ENCODE measurements at regions not wholly inside any gene's neighbourhood (a gene's known extent, or its start where the extent isn't known, plus 50 kb on each side); places are given as distances from the start of the nearest gene placed in this dataset.

DNA sequence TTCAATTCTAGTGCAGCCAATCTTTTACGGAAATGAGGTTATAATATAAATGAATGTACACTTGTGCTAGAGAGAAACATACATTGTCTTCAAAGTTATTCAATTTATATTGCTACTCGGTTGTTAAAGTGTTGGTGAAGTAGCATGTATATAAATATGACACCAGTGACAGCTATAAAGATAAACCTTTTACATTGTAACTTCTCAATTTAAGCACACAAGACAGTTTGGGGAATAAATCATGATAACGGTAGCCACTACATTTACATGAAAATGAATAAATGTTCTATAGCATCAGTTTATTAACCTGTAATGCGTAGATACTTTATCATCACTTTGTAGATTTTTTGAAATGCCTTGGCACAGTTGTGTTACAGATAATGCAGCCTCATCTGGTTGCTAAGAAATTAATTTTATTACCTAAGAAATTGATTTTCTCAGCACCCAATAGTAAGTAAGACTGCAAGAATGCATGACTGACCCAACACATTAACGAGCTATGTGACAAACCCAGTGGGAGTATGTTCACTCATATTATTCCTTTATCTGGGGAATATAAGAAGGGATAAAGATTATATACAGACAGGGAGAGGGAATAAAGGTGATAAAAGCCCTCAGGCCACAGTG lies 283.9 kb upstream of the NPVF start:
- no peak for DNase-seq (ENCODE audit: low read depth in 2 of 2)

DNA sequence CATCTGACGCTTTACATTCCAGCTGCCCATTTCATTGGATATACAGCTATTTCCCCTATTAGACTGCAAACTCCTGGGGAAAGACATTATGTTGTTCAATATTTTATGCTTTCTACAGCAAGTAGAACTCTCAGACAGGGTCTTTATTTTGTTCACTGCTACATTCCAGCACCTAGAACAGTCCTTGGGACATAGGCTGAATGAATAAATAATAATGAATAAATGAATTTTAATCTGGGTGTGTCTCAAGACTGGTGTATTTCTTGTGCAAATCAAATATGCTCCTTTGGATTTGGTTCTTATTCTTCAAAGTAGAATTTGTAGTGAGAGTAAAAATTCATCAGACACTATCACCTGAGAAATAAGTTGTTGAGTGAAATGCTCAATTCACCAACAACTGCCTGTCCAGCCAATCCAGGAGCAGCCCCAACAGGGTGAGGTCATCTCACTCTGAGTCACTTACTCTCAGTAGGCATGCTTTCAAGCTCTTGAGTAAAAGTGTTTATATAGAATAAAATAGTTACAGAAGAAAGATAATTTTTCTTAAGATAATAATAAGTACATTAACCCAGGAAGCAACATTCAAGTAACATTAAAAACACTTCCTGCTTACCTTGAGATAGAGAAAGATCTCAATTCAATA lies 287.5 kb upstream of the NPVF start:
- DNase-seq (ENCODE audit: low read depth in 2 of 2), result no peak

DNA sequence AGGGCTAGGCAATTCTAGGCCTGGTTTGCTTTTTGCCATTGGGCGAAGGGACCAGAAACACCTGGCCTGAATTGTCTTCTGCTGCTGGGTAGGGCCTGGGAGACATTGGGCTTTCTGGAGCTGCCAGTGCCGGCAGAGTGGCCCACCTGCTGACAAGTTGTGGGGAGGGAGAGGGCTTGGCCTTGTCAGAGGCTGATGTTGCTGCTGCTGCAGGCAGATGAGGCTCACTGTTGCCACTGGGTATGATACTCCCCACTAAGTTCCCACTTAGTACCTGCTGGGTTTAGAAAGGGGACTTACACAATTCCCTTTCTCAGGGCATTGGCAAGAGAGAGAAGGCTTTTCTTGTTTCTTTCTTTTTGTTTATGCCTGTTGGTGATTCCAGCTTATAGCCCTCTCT lies 289.6 kb upstream of the NPVF start:
- DNase-seq (ENCODE audit: low read depth in 2 of 2), result no peak

DNA sequence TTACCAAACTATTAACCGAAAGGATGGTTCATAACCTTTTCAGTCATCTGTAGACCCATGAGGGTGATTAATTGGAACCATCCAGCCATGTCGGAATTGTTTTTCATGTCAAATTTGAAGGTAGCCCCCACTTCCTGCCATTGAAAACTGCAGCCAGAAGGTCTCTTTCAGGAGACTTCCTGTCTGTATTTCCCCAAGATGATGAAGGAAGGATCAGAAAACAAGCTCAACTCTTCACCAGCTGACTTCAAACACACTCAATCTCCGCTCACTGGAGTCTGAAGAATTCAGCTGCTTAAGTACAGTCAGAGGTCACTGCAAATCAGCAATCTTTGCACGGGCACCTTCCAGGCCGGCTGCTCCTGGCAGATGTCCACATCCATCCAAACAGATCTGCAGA lies 291.7 kb upstream of the NPVF start:
- DNase-seq (ENCODE audit: low read depth in 2 of 2), result no peak

DNA sequence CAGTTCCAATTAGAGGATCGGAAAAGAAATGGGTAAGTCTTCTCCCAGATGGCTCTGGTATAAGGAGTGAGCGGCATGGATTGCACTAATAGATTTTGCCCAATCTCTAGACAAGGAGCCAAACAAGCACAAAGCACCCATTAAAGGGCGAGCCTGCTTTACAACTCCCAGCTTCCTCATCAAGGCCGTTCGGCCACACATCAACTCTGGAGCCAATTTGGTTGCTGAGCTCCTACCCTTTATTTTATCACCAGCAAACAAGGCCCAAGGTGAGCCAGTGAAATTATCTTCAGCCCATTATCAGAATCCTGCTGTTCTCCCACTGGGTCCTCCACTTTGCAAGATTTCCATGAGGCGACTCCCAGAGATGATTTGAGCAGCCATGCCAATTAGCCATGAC lies 292.2 kb upstream of the NPVF start:
- no peak for DNase-seq (ENCODE audit: low read depth in 2 of 2)

DNA sequence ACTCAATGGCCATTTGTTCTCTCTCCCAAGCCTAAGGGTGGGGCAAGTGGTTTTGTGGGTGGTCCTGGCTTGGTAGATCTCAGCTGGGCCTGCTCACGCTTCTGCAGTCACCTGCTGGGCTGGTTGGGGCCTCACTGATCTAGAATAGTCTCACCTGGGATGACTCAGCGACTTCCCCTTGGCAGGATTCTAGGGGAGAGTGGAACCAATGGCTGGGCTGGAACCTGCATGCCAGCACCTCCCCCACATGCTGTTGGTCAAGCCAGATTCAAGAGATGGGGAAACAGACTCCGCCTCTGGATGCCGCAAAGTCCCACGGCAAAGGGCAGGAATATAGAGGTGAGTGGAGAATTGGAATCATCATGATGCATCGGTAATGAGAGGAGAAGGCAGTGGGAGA lies 292.9 kb upstream of the NPVF start:
- DNase-seq (ENCODE audit: low read depth in 2 of 2), result no peak

DNA sequence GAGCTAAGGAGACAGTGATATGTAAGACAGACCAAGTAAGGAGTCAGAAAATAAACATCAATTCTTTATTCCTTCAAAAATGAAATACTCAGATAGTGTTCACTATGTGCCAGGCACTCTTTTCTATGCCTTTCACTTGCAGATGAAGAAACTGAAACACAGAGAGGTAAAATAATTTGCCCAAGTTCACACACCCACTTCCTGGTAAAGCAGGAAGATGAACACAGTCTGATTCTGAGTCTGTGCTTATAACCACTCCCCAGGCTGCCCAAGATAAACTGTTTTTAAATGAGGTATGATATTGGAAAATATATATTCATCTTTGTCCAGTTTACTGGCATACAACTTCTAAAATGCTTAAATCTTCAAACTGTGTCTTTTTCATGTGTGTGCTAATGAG lies 294.4 kb upstream of the NPVF start:
- no peak for DNase-seq (ENCODE audit: low read depth in 2 of 2)

DNA sequence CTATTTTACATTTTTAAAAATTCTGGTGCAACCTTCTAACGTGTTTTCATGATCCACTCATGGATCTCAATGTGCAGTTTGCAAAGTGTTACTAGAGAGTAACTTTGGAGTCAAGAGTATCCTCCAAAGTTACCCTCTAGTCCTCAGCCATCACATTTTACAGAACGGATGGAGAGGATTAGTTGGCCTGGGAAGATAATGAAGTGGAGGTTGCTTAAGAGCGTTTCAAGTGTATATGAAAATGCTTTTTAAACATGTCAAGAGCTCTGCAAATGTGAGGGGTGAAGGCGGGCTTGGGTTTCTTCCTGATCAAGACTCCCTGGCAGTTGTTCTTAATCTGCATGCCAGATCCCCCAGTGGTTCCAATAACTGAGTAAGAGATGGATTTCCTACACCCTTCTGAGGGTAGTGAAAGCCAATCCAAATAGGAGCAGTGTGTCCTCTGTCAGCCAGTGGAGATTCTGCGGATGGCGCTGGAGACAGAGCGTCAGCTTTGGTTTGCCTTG lies 299.4 kb upstream of the NPVF start:
- DNase-seq (ENCODE audit: low read depth in 2 of 2), result no peak

DNA sequence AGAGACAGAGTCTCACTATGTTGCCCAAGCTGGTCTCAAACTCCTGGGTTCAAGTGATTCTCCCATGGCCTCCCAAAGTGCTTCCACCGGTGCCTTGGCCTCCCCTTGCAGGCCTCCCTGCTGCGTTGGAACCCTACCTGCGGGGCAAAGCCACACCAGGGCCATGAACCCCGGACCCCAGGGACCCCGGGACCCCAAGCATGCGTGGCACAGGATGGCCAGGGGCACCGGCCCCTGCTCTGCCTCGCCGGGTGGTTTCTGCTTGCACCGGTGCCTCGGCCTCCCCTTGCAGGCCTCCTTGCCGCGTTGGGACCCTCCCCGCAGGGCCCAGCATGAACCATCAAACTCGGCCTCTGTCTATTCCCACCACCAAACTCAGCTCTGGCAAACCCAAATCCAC lies 301.0 kb upstream of the NPVF start:
- DNase-seq (ENCODE audit: low read depth in 2 of 2), result no peak

DNA sequence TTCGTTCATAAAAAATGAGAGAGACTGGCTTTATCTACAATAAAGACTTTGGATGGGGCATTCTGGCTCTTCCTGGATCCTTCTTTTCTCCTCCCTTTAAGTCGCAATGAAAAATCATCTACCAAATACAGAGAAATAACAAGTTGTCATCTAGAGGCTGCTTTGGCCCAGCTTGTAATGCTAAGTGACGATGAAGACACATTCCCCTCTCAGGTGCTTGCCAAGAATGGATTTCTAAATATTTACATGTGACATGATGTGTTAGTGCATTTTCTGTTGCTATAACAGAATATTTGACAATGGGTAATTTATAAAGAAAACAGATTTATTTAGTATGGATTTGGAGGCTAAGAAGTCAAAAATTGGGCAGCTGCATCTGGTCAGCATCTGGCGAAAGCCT lies 308.6 kb upstream of the NPVF start:
- DNase-seq (ENCODE audit: low read depth in 2 of 2), result no peak

DNA sequence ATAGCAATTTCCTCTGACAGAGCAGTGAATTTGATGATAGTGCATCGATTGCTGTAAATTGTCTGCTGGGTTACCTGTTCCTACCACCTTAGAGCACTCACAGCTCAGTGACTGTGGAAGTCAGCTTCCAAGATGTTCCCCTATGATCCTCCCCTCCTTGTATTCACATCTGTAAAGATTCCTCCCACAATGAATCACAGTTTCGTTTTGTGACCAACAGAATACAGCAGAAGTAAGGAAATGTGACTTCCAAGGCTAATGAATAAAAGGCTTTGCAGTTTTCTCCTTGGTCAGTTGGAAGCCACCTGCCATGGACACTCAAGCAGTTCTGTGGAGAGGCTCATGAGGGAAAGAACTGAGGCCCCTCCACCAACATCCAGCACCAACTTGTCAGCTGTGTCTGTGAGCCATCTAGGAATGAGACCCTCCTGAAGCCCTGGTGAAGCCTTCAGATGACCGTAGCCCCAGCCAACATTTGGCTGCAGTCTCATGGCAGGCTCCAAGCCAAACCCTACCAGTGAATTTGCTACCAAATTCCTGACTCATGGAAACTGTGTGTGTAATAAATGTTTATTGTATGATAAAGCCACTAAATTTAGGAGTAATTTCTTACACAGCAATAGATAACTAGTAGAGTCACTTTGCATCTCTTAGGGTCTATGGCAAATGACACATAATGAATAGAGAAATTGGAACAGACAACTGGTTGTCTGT lies 309.5 kb upstream of the NPVF start:
- DNase-seq (ENCODE audit: low read depth in 2 of 2), result no peak

DNA sequence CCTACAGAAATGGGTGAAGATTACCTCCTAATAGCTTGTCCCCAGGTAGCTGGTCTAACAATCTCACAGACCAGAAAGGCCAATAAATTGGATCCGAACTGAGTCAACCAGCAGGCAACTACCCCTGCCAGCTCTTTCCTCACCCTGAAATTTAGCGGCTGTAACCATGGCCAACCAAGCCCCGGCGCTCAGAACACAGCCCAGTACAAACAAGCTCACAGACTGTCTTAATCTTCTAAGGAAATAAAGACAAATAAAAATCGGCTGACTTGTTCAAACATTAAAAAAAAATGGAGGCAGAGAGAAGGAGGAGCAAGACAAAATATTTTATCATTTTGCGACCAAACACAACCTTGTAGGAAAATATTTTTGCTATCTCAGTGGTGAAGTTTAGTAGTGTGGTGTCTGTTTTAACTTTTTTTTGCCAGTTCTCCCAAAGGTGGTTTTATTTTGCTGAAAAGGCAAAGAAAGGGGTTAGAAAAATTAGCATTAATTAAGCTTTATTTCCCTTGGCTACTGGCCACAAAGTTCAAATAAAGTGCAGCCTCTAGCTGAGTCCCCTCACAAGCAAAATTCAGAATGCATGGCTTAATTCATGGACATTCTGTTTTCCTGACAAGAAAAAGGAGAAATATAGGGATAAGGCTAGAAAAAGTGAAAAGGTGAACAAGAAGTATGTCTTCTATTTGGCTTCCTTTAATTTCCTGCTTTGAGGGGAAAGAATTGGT lies 313.0 kb upstream of the NPVF start:
- DNase-seq (ENCODE audit: low read depth in 2 of 2), result no peak

DNA sequence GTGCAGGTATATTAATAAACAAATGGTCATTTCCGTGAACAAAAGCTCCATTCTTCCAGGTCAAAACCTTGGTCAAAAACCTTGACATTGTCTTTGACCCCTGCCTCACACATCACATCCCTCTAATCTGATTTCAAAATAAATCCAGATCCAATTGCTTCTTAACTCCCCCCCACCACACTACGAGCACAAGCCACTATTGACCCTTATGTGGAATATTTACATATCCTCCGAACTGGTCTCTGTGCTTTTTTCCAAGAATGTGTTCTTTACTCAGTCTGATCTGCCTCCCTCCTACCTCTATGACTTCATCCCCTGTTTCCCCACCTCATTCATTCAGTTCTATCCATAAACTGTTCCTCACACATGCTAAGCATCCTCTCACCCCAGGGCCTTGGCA lies 313.6 kb upstream of the NPVF start:
- no peak for DNase-seq (ENCODE audit: low read depth in 2 of 2)

DNA sequence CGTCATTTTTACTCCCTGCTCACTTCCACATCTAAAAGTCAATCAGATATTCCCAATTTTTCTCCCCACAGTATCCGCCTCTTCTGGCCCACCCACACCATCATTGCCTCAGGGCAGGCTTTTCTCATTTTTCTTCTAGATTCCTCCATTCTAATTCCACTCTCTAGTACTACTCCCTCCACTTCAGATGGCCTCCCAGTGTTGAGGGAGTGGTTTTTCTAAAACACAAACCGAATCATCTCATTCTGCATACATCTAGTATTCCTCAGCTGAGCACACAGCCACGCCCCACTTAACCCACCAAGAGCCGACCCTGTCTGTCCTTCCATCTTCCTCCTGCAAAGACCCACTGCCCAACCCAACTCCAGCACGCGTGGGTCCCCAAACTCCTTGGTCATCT lies 314.9 kb upstream of the NPVF start:
- DNase-seq (ENCODE audit: low read depth in 2 of 2), result no peak

DNA sequence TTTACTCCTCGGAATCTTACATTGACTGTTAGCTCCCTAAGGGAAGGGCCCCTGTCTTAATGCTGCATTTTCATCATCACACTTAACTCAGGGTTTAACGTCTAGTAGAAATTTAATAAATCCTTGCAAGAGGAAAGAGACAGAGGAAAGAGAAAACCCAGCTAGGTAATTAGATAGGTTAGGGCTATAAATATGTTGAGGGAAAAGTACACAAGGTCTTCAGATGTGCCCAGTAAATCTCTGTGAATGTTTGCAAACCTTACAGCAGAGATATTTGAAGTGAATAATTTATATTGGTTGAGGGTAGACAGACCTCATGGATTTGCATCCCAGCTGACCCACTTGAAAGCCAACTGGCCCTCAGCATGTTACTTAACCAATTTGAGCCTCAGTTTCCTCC lies 315.5 kb upstream of the NPVF start:
- DNase-seq (ENCODE audit: low read depth in 2 of 2), result no peak

DNA sequence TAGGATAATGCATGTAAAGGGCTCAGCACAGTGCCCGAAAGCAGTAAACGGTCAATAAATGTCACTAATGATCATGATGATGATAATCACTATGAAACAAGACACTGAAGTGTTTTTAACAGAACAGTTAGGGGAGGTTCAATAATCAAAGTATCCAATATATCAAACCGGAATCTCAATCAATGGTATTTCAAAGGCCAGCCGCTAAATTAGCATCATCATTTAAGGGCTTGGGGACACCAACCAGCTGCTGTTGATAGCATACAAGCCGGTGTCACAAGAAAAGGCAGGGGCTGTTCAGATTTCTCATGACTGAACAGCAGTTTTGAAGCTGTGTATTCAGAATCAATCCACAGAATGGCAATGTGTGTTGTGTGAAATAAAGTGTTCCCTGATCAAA lies 316.0 kb upstream of the NPVF start:
- DNase-seq (ENCODE audit: low read depth in 2 of 2), result no peak

DNA sequence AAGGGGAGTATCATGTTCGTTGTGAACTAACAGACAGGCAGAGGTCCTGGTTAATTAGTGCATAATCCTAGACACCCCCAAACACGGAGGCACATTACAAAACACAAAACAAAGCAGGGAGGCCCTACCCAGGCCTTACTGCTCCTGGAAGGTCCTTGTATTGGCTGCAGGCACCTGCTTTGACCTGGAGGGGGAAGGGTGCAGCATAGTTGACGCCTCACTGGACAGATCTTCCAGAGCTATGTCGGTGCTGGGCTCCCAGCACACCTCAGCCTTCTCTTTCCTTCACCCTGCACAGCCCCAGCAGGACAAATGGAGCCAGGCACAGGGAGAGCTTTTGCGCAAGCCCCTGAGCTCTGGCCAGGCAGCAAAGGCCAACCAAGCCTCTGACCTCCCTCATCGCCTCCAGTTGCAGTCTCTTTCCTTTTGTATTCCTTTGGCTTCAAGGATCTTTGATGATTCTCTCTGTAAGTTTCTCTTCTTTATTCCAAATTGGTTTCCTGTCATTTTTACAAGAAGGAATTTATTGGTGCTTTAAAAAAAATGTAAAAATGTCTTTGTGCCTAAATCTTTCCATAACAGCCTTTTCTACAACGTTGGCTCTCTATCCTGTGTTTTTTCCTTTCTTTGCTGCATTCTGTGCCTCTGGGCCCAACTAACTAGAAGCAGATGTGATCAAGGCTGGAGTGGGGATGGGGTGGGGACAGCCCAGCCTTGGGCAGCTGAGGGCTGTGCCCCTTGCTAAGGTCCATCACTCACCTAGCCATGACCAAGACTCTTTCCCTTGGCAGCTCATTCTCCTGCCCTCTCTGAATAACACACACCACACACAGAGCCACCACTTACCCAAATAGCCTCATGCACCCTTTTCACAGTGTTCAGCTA lies 317.1 kb upstream of the NPVF start:
- DNase-seq (ENCODE audit: low read depth in 2 of 2), result no peak

DNA sequence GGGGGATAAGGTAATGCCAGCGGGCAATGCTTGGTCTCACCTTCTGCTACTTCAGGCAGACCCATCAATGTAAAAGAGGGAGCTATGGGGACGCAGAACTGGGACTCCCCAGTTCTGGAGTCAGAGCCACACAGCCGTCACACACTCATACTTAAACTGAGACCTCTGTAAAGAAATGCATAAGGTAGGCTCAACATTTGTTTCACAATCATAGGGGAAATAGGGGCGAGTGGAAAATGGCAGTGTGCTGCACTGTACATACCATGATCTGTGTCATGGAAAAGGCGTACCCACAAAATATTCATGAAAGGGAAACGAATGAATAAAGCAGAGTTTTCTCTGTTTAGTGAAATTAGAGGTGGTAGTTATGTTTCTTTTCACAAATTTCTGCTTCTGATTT lies 318.0 kb upstream of the NPVF start:
- no peak for DNase-seq (ENCODE audit: low read depth in 2 of 2)

DNA sequence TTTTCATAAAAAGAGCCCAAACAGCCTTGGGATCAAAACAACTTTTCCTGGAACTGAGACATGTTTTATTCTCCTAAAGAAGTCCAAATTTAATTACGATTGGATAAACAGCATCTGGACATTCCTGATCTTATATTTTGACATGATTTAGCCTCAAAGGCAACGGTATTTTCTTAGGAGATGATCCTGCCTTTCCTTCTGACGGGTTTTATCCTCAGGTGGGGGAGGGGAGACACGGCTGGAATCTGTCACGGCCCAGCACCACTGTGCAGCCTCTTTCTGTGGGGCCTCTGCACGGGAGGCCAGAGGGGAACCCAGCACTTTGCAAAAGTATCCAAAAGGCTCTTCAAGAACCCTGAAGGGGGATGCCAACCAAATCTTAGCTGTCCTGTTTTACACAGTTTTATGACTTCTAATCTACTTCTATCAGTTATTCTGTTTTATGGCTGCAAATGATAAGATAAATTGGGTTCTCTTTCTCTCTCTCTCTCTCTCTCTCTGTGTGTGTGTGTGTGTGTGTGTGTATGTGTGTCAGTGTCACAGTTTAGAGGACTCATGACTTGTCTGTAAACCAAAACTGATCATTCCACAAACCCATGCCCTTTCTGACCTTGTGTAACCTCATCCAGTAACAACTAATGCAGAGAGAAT lies 321.1 kb upstream of the NPVF start:
- DNase-seq (ENCODE audit: low read depth in 2 of 2), result no peak

DNA sequence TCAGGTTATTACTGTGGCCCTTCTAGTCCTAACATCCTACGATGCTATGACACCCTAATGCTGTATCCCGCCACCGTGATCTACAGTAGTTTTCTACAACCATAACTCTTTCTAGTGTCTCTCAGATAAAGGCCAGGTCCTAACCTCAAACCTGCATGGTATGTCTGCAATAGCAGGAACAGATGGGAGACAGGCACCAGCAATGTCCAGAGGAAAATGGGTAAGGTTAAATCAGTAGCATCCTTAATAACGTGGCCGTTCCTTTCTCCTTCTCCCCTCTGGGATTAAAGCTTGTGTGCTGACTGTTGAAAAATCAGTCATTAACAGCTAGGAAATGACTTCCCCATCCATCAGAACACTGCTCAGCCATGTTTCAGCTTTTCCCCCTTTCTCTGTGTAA lies 321.9 kb upstream of the NPVF start:
- no peak for DNase-seq (ENCODE audit: low read depth in 2 of 2)

DNA sequence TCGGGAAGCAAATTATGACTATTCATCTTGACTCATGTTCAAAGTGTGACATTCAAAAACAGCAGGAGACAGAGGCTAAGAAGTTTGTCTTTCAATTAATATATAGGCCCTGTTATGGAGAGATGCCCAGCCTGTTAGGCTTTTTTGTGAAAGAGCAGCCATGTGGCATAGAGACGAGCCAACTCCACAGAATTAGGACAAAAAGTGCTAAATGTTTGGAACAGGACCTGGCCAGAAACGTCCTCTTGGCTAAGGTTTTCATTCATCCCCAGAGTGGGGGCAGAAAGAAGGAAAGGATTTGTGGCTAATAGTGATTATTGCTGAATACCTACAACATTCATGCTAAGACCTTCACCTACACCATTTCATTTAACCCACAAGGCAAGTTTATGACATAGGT lies 324.7 kb upstream of the NPVF start:
- no peak for DNase-seq (ENCODE audit: low read depth in 2 of 2)

Data from stimulated activated CD4-positive, alpha-beta T cell treated with anti-CD3 and anti-CD28 coated beads, Interleukin-15, amount 100 ng/mL, for 48 hours (primary cell).